ENCODE measurements at regions not wholly inside any gene's neighbourhood (a gene's known extent, or its start where the extent isn't known, plus 50 kb on each side); places are given as distances from the start of the nearest gene placed in this dataset.

- H3K4me3 Mint-ChIP-seq, result no peak overlapping the region
- H3K4me2 ChIP-seq, result no peak overlapping the region
- H2AFZ ChIP-seq, result no peak overlapping the region
- no peaks in the 10 kb centered on the region for H3K36me3 ChIP-seq (ENCODE audit: insufficient read depth)
- H3K4me1 Mint-ChIP-seq, result no peaks in the 10 kb centered on the region
- no peaks in the 10 kb centered on the region for H3K4me1 ChIP-seq (ENCODE audit: insufficient read depth)
- no peaks in the 10 kb centered on the region for H3F3A ChIP-seq (replicated peaks; ENCODE audit: low read depth)
- no peaks in the 10 kb centered on the region for H3K9me3 Mint-ChIP-seq
- no peaks in the 10 kb centered on the region for H3K36me3 Mint-ChIP-seq (ENCODE audit: low read depth)
- no peak overlapping the region for H3K4me3 ChIP-seq
- no peak overlapping the region for H3K27ac ChIP-seq (ENCODE audit: low read depth)
- H3K27me3 ChIP-seq (ENCODE audit: insufficient read depth), result no peaks in the 10 kb centered on the region
- 0 out of 2 replicates have a peak, but pooled peaks cover 5% of the 10 kb centered on the region for H3K9me2 ChIP-seq (ENCODE audit: insufficient read depth)
- H3K79me2 ChIP-seq (replicated peaks; ENCODE audit: insufficient read depth), result no peaks in the 10 kb centered on the region
- ATAC-seq (no peak), DNase-seq (ENCODE audit: low spot score) (no peak)
- H3K27me3 Mint-ChIP-seq (ENCODE audit: insufficient read depth, low read depth, poor library complexity), result no peaks in the 10 kb centered on the region
- no peak overlapping the region for H3K27ac Mint-ChIP-seq
- TF ChIP-seq POLR2AphosphoS5 (IDR thresholded peaks at IDR 0.05; ENCODE audit: low read depth) (no peak), CREB1 (CRISPR knock-in tag; IDR thresholded peaks at IDR 0.05; ENCODE audit: low read depth) (no peak), CTCF (conservative IDR thresholded peaks at IDR 0.05; ENCODE audit: low read depth in 2 of 2) (no peak), JUNB (IDR thresholded peaks at IDR 0.05; ENCODE audit: unreplicated experiment) (no peak), EZH2 (IDR thresholded peaks at IDR 0.05; ENCODE audit: low read depth, unreplicated experiment) (no peak), ZNF462 (CRISPR knock-in tag; IDR thresholded peaks at IDR 0.05) (no peak), EZH2phosphoT487 (IDR thresholded peaks at IDR 0.05; ENCODE audit: unreplicated experiment) (no peak), ZNF114 (CRISPR knock-in tag; IDR thresholded peaks at IDR 0.05) (no peak), REST (IDR thresholded peaks at IDR 0.05; ENCODE audit: unreplicated experiment) (no peak), ETS1 (IDR thresholded peaks at IDR 0.05) (no peak), STAT1 (IDR thresholded peaks at IDR 0.05; ENCODE audit: unreplicated experiment) (no peak), ZNF331 (CRISPR knock-in tag; IDR thresholded peaks at IDR 0.05; ENCODE audit: low read depth) (no peak), NANOG (IDR thresholded peaks at IDR 0.05; ENCODE audit: borderline replicate concordance) (no peak)
- no peaks in the 10 kb centered on the region for H4K20me1 ChIP-seq (replicated peaks; ENCODE audit: insufficient read depth)
Measured at GRCh38 chr13:63299866-63300394, 1884.3 kb upstream of the PCDH20 start.

Measured in GM23338 (cell line).